Erythroblast (primary cell): ENCODE measurements at regions not wholly inside any gene's neighbourhood (a gene's known extent, or its start where the extent isn't known, plus 50 kb on each side); places are given as distances from the start of the nearest gene placed in this dataset.

Experiments
- GATA1 ChIP-seq: IDR thresholded peaks from 2 replicates; pipeline ENCODE4 v1.6.1; 2011; ENCODE audit warnings: low read depth, mild to moderate bottlenecking, control low read depth, low read length, moderate library complexity
- POLR2A ChIP-seq: IDR thresholded peaks from 2 replicates; pipeline ENCODE4 v1.6.1; 2011; ENCODE audit warnings: mild to moderate bottlenecking, low read length

DNA sequence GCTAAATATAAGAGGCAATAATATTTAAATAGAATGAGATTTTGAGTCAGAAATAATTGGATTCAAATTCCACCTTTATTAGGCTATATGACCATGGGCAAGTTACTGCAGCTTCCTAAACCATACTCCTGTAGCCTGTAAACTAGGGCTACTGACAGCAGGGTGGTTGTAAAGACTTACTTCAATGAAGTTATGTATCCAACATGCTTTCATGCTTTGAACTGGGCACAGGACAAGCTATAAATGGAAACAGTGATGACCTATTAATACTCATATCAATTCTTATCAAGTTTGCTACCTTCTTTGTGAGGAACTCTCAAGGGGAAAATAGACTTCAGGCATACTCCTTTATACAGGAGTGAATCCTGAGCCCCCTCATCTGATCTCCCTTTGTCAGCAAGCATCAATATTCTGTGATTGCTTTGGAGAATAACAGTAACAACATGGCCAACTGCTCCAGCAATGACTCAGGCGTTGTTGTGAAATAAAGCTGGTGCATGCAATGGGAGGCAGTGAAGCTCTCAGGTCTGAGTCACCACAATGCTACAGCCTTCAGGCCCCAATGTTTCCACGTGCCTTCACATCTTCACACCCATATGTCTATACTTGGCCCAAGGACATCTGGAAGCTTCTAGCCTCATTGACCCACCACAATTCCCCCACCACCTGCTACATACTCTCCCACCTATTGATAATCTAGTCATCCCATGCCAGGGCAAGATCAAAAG is 102.5 kb downstream of the KCNA4 start:
- no peak for TF ChIP-seq POLR2A
- TF ChIP-seq GATA1: no peak
